Pancreas (tissue), 10 donors: ENCODE measurements at regions not wholly inside any gene's neighbourhood (a gene's known extent, or its start where the extent isn't known, plus 50 kb on each side); places are given as distances from the start of the nearest gene placed in this dataset.

Source experiments
- ATAC-seq, 4 donors: fragments of 200-7000 bp; cut with Tn5 transposase; one replicate each; pipeline versions ENCODE4 v1.8.0 to v1.9.1; 2020; ENCODE audit warnings: mild to moderate bottlenecking in 4 of 4, moderate library complexity in 4 of 4
- DNase-seq, 6 donors: peaks; one replicate each; pipeline ENCODE4 v3.0.0-alpha.2; 2020
- FAIRE-seq: peaks from 2 replicates; lab custom pipeline; 2012; peaks lifted over from hg19 to GRCh38; lab: Jason Lieb, UNC
- H3K27ac ChIP-seq, 4 donors: fragments of 200-600 bp; sonication (generic); 1 replicate in 3 of 4; 2 replicates in 1 of 4; pipeline versions ENCODE4 v1.5.0 to v1.8.0; 2020
- H3K27me3 ChIP-seq, 4 donors: fragments of 200-600 bp; one replicate each; pipeline ENCODE4 v1.8.0; 2021
- H3K36me3 ChIP-seq, 3 donors: fragments of 200-600 bp; sonication (generic) in 1 of 3; one replicate each; pipeline versions ENCODE4 v1.5.0 to v1.8.0; 2020 to 2021
- H3K4me1 ChIP-seq, 3 donors: fragments of 200-600 bp; one replicate each; pipeline ENCODE4 v1.8.0; 2021
- H3K4me3 ChIP-seq, 4 donors: fragments of 200-600 bp; sonication (generic) in 2 of 4; one replicate each; pipeline versions ENCODE4 v1.5.0 to v1.8.0; 2020 to 2021
- H3K9me3 ChIP-seq, 4 donors: fragments of 200-600 bp; one replicate each; pipeline ENCODE4 v1.8.0; 2021
- WGBS, 2 donors: extraction: QIAGEN DNeasy Blood & Tissue Kit; methylation state at CpG; one replicate each; pipeline ENCODE4 v1.1.7; 2013; 5-methylcytosine and 5-hydroxymethylcytosine counted together
- intact Hi-C, 3 donors: fragments of 100-400 bp; cut with DNase I; formaldehyde crosslinking; loops; one replicate each; pipeline versions ENCODE4 v1.11.1 to v1.14.2; 2022
- TF ChIP-seq, protein P1 (sequence below), 4 donors: fragments of 200-600 bp; sonication (generic) in 3 of 4; IDR thresholded peaks; one replicate each; pipeline versions ENCODE4 v1.5.0 to v1.8.0; 2021; ENCODE audit warnings: antibody characterized with exemption in 4 of 4
- donor health status: healthy with polysubstance abuse.
- donor health status: DM: no; HTN: no; CAD: no; lungs with moderate emphysema.
- donor health status: DM: no; HTN: no; CAD: no.
- donor health status: control.
- donor health status: control.
- donor health status: Bipolar disorder and iron deficiency.
- donor health status: DM: yes; HTN: yes; CAD: no.
- donor health status: DM: no; HTN: no; CAD: no.
- donor health status: DM: no; HTN: no; CAD: no.
- donor health status: DM: yes; HTN: yes; CAD: no.

DNA sequence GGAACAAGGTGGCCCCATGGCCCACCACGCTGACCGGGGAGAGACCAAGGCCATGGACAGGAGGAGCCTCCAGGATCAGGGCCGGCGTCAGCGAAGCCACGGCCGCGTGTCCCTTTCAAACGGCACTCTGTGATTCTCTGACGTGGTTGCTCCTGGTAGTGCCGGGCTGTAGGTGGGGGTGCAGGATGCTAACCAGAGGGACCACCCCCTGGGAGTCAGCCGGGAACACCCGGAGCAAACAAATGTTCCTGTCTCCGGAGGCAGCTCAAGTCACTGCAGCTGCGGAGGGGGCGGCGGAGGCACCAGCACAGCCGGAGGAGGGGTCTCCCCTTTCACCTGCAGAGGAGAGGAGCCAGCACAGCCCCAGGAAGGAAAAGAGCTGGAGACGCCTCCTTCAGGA, 750.6 kb upstream of the SALL3 start:
- TF ChIP-seq, protein P1, sequence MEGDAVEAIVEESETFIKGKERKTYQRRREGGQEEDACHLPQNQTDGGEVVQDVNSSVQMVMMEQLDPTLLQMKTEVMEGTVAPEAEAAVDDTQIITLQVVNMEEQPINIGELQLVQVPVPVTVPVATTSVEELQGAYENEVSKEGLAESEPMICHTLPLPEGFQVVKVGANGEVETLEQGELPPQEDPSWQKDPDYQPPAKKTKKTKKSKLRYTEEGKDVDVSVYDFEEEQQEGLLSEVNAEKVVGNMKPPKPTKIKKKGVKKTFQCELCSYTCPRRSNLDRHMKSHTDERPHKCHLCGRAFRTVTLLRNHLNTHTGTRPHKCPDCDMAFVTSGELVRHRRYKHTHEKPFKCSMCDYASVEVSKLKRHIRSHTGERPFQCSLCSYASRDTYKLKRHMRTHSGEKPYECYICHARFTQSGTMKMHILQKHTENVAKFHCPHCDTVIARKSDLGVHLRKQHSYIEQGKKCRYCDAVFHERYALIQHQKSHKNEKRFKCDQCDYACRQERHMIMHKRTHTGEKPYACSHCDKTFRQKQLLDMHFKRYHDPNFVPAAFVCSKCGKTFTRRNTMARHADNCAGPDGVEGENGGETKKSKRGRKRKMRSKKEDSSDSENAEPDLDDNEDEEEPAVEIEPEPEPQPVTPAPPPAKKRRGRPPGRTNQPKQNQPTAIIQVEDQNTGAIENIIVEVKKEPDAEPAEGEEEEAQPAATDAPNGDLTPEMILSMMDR (IDR thresholded peaks at IDR 0.05), result no peak
- DNase-seq (no peak), FAIRE-seq (no peak), ATAC-seq (no peak)
- Histone ChIP-seq H3K27me3 (peaks cover 0 to 4% (median 0%) of the 10 kb centered on the region in 4 donors), H3K4me3 (no peak overlapping the region), H3K4me1 (no peaks in the 10 kb centered on the region), H3K27ac (no peak overlapping the region), H3K9me3 (no peaks in the 10 kb centered on the region), H3K36me3 (no peaks in the 10 kb centered on the region)
- intact Hi-C loops, result no loop called here
- WGBS, 2 donors, result 47 to 63% methylated on average over 19 of the region's 19 CpGs

DNA sequence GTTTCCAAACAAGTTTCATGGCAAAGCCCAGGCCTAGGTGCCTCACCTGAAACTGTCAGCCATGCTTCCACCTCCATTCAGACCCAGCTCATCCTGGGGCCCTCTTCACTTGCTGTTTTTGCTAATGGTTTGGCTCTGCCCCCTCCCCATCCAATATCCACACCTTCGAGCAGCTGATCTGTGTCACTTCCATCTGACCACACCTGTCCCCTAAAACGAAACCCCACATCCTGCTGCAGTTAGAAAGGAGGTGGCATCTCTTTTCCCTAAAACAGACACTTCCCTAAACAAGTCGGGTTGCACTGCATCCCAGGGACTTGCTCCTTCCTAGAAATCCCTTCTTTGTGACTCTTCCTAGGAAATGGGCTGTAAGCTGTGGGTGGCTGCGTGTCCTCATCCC, 748.7 kb upstream of the SALL3 start:
- H3K36me3 ChIP-seq, result no peaks in the 10 kb centered on the region
- TF ChIP-seq, protein P1 (IDR thresholded peaks at IDR 0.05), result no peak

DNA sequence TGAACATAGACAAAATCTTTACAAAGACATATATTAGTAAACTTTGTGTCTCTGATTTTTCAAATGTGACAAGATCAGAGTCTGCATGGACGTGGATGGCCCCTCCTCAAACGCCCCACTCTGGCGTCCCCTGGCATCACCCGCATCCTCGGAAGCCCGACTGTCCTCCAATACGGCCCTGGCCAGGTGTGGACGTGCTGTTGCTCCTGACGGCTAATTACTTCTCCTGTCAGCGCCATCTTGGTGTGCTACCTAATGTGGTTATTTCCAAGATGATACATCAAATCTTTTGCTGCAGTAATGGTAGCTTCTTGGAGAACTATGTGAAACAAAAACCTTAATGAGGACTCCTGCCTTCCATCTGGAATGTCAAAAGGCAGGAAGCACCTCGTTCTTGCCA, 747.4 kb upstream of the SALL3 start:
- H3K27me3 ChIP-seq, result peaks cover 0 to 10% (median 0%) of the 10 kb centered on the region in 4 donors
- no peak for FAIRE-seq
- H3K4me3 ChIP-seq, result no peak overlapping the region
- no peak overlapping the region for H3K27ac ChIP-seq
- intact Hi-C loops, result no loop called here
- no peaks in the 10 kb centered on the region for H3K4me1 ChIP-seq
- no peak for ATAC-seq
- no peak for DNase-seq
- no peaks in the 10 kb centered on the region for H3K9me3 ChIP-seq
- H3K36me3 ChIP-seq, result no peaks in the 10 kb centered on the region
- WGBS, 2 donors, result 48 to 61% methylated on average over 11 of the region's 11 CpGs
- TF ChIP-seq, protein P1 (IDR thresholded peaks at IDR 0.05), result no peak

More for the DNA sequence above, 748.7 kb upstream of the SALL3 start:
- Histone ChIP-seq H3K4me3 (no peak overlapping the region), H3K27me3 (peaks cover 0 to 10% (median 0%) of the 10 kb centered on the region in 4 donors), H3K4me1 (no peaks in the 10 kb centered on the region), H3K27ac (no peak overlapping the region), H3K9me3 (no peaks in the 10 kb centered on the region)
- DNase-seq (no peak), ATAC-seq (no peak), FAIRE-seq (no peak)
- intact Hi-C loops, result no loop called here
- 38 to 42% methylated on average over 4 of the region's 4 CpGs for WGBS, 2 donors

DNA sequence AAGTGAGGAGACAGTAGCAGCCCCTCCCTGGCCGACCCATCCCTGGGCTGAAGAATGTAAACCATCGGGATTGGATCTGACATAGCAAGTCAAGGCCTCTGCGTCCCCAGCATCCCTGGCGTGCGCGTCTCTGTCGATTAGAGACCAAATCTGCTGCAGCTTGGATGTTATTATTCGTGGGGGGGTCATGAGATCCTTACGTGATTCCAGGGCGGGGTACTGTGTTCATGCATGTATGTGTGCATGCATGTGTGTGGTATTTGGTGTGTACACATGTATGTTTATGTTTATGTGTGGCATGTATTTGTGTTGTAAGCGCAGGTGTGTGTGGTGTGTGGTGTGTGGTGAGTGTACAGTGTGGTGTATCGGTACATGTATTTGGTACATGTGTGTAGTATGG, 741.8 kb upstream of the SALL3 start:
- Histone ChIP-seq H3K27ac (no peak overlapping the region), H3K4me1 (no peaks in the 10 kb centered on the region), H3K36me3 (no peaks in the 10 kb centered on the region), H3K4me3 (no peak overlapping the region), H3K27me3 (peaks cover 0 to 6% (median 0%) of the 10 kb centered on the region in 4 donors), H3K9me3 (no peaks in the 10 kb centered on the region)
- no peak for ATAC-seq
- TF ChIP-seq, protein P1 (IDR thresholded peaks at IDR 0.05), result no peak
- 84 to 91% methylated on average over 12 of the region's 12 CpGs for WGBS, 2 donors
- no peak for DNase-seq
- no peak for FAIRE-seq
- intact Hi-C loops, result no loop called here

DNA sequence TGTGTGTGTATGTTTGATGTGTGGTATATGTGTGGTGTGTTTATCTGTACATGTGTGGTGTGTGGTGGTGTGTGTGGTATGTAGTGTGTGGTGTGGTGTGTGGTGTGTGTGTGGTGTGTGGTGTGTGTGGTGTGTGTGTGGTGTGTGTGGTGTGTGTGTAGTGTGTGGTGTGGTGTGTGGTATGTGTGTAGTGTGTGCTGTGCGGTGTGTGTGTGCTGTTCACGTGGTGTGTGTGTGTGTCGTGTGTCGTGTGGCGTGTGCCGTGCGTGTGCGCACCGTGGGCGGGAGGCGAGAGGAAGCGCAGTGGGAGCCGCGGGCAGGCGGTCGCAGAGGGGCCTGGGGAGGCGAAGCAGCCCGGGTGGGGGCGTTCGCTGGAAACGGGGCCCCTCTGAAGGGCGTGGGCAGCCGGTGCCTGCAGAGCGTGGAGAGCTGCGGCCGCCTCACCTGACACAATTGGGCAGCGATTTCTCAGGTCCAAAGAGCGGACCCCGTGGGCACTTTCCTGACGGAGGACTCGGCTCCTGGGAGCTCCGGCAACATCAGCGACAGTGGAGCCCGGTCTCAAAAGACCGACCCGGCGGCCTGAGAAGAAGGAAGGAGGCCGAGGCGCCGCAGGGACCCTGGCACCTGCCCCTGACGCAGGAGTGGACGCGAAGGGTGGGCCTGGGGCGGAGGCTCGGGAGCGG, 741.1 kb upstream of the SALL3 start:
- FAIRE-seq (no peak), ATAC-seq (no peak), DNase-seq (no peak)
- 84 to 88% methylated on average over 43 to 46 of the region's 46 CpGs for WGBS, 2 donors
- intact Hi-C loops, result no loop called here
- H3K27me3 ChIP-seq, result peaks cover 0 to 6% (median 0%) of the 10 kb centered on the region in 4 donors
- H3K4me1 ChIP-seq, result no peaks in the 10 kb centered on the region
- H3K4me3 ChIP-seq, result no peak overlapping the region
- TF ChIP-seq, protein P1 (IDR thresholded peaks at IDR 0.05), result no peak
- H3K27ac ChIP-seq, result no peak overlapping the region
- no peaks in the 10 kb centered on the region for H3K9me3 ChIP-seq
- no peaks in the 10 kb centered on the region for H3K36me3 ChIP-seq
